ENCODE measurements at regions not wholly inside any gene's neighbourhood (a gene's known extent, or its start where the extent isn't known, plus 50 kb on each side); places are given as distances from the start of the nearest gene placed in this dataset.

GRCh38 chr20:5372371-5372770 is 55.6 kb upstream of the PROKR2 start:
- Histone ChIP-seq H3K9ac (ENCODE audit: insufficient read depth, low read length, poor library complexity, severe bottlenecking) (no peak overlapping the region), H4K20me1 (ENCODE audit: insufficient read depth, low read length) (no peaks in the 10 kb centered on the region), H3K4me2 (replicated peaks; ENCODE audit: extremely low read depth, low read length, poor library complexity, severe bottlenecking) (no peak overlapping the region), H3K27me3 (ENCODE audit: control insufficient read depth in 2 of 2, insufficient read depth in 2 of 2, low read length in 2 of 2) (peaks cover 0 to 3% of the 10 kb centered on the region in 2 donors), H3K4me3 (replicated peaks in 1 of 3; ENCODE audit: low read depth in 2 of 3, low read length in 3 of 3) (no peak overlapping the region), H3K36me3 (replicated peaks in 1 of 2; ENCODE audit: control insufficient read depth in 1 of 2, insufficient read depth in 2 of 2, low read length in 2 of 2) (no peaks in the 10 kb centered on the region), H3K4me1 (ENCODE audit: control insufficient read depth in 1 of 2, insufficient read depth in 2 of 2, low read length in 2 of 2) (no peaks in the 10 kb centered on the region), H2AFZ (ENCODE audit: insufficient read depth, low read depth, low read length, poor library complexity, severe bottlenecking) (no peak overlapping the region), H3K9me3 (replicated peaks in 1 of 2; ENCODE audit: control insufficient read depth in 1 of 2, insufficient read depth in 1 of 2, low read length in 2 of 2) (peaks cover 0 to 8% of the 10 kb centered on the region in 2 donors), H3K79me2 (ENCODE audit: insufficient read depth, low read length) (no peaks in the 10 kb centered on the region), H3K27ac (ENCODE audit: low read depth in 1 of 2, low read length in 2 of 2) (no peak overlapping the region)
- DNase-seq: no peak
- no peaks in the 10 kb centered on the region for H3K36me3 Mint-ChIP-seq
- no peak overlapping the region for H3K4me3 Mint-ChIP-seq
- H3K27ac Mint-ChIP-seq: no peak overlapping the region
- H3K27me3 Mint-ChIP-seq (ENCODE audit: low read depth in 3 of 3): peaks cover 11 to 21% (median 17%) of the 10 kb centered on the region in 3 donors
- WGBS (ENCODE audit: insufficient coverage): 91% methylated on average over 4 of the region's 5 CpGs
- TF ChIP-seq CTCF (IDR thresholded peaks at IDR 0.05): no peak
- H3K4me1 Mint-ChIP-seq: no peaks in the 10 kb centered on the region
- intact Hi-C loops (cut with micrococcal nuclease): no loop called here
- H3K9me3 Mint-ChIP-seq: peaks cover 0 to 18% (median 11%) of the 10 kb centered on the region in 7 donors

- H3K27me3 Mint-ChIP-seq (ENCODE audit: low read depth in 3 of 3): peaks cover 12 to 26% (median 15%) of the 10 kb centered on the region in 3 donors
- no peaks in the 10 kb centered on the region for H3K79me2 ChIP-seq (ENCODE audit: insufficient read depth, low read length)
Measured at GRCh38 chr20:5369629-5370028, 52.9 kb upstream of the PROKR2 start.

More at GRCh38 chr20:5369629-5370028, 52.9 kb upstream of the PROKR2 start:
- no peak overlapping the region for H3K4me2 ChIP-seq (replicated peaks; ENCODE audit: extremely low read depth, low read length, poor library complexity, severe bottlenecking)
- H4K20me1 ChIP-seq (ENCODE audit: insufficient read depth, low read length): no peaks in the 10 kb centered on the region
- no peak overlapping the region for H3K9ac ChIP-seq (ENCODE audit: insufficient read depth, low read length, poor library complexity, severe bottlenecking)
- Mint-ChIP-seq H3K4me3 (no peak overlapping the region), H3K36me3 (no peaks in the 10 kb centered on the region), H3K27ac (no peak overlapping the region), H3K4me1 (no peaks in the 10 kb centered on the region), H3K9me3 (peaks cover 4 to 27% (median 19%) of the 10 kb centered on the region in 7 donors)
- 0% methylated on average over 2 of the region's 2 CpGs for WGBS (ENCODE audit: insufficient coverage)
- no peak overlapping the region for H3K27ac ChIP-seq (ENCODE audit: low read depth in 1 of 2, low read length in 2 of 2)
- DNase-seq: no peak
- H3K27me3 ChIP-seq (ENCODE audit: control insufficient read depth in 2 of 2, insufficient read depth in 2 of 2, low read length in 2 of 2): peaks cover 3 to 5% of the 10 kb centered on the region in 2 donors
- intact Hi-C loops (cut with micrococcal nuclease): no loop called here
- no peak overlapping the region for H3K4me3 ChIP-seq (replicated peaks in 1 of 3; ENCODE audit: low read depth in 2 of 3, low read length in 3 of 3)
- H3K9me3 ChIP-seq (replicated peaks in 1 of 2; ENCODE audit: control insufficient read depth in 1 of 2, insufficient read depth in 1 of 2, low read length in 2 of 2): peaks cover 5 to 20% of the 10 kb centered on the region in 2 donors
- TF ChIP-seq CTCF (IDR thresholded peaks at IDR 0.05): no peak
- H2AFZ ChIP-seq (ENCODE audit: insufficient read depth, low read depth, low read length, poor library complexity, severe bottlenecking): no peak overlapping the region
- no peaks in the 10 kb centered on the region for H3K36me3 ChIP-seq (replicated peaks in 1 of 2; ENCODE audit: control insufficient read depth in 1 of 2, insufficient read depth in 2 of 2, low read length in 2 of 2)
- no peaks in the 10 kb centered on the region for H3K4me1 ChIP-seq (ENCODE audit: control insufficient read depth in 1 of 2, insufficient read depth in 2 of 2, low read length in 2 of 2)
